DMS53 (cell line): ENCODE measurements at regions not wholly inside any gene's neighbourhood (a gene's known extent, or its start where the extent isn't known, plus 50 kb on each side); places are given as distances from the start of the nearest gene placed in this dataset.

Experiments
- DNase-seq: peaks from one replicate; lab custom pipeline; 2025; lab: John Stamatoyannopoulos, UW

DNA sequence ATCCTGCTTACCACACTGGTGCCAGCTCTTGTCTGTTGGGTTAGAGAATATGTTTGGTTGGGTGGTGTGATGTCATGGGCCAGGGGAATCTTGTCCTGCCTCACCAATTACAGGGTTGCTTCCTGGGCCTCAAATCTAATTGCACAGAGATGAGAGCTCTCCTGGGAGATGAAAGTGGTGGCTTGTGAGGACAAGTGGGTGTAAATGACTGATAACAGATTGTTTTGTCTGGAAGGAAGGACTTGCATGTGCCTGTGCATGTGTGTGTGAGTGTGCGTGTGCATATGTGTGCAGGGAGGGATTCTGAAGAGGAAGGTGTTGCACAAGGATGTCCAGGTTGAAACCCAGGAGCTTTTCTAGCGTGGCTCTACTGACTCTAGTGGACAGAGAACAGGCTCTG, 271.9 kb downstream of the LOXHD1 start:
- no peak for DNase-seq

DNA sequence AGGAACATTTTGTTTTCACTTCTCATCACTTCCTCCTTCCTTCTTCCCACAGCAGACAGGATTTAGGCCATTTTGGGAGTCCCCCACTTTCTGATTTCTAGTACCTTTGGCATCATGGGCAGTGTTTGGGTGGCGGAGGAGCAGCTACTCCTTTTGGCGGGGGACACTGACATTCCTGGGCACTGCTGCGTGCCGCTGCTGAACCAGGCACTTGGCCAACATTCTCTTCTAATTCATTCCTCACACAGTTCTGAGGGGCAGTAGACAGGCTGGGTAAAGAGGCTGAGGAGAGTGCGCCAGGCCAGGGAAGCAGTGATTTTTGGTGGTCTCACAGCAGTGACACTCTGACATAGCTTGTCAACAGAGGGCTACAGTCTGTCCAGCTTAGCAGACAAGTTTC, 270.2 kb downstream of the LOXHD1 start:
- DNase-seq: no peak

GRCh38 chr18:46387441-46388131, 269.4 kb downstream of the LOXHD1 start:
- peak; percentile 67 for DNase-seq

DNA sequence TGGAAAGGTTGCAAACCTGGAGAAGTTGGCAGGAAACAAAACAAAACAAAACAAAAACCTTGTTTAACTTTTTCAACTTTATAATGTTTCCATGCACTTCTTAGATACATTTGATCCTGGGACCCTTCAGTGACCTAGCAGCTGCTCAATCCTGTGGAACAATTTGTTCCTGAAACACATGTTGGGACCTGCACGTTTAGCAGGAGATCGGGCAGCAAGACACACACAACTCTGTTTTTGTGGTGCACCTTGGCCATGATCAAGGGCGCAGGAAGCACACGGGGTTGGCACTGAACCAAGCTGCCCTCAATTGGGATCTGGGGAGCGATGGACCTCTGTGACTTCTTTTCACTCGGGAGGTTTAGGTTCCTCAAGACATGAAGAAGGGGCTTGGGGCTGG, 268.7 kb downstream of the LOXHD1 start:
- no peak for DNase-seq

GRCh38 chr18:46392576-46392975, 264.4 kb downstream of the LOXHD1 start:
- DNase-seq: no peak

- DNase-seq: peak; percentile 57
Measured at GRCh38 chr18:46393230-46393629, 263.8 kb downstream of the LOXHD1 start.

DNA sequence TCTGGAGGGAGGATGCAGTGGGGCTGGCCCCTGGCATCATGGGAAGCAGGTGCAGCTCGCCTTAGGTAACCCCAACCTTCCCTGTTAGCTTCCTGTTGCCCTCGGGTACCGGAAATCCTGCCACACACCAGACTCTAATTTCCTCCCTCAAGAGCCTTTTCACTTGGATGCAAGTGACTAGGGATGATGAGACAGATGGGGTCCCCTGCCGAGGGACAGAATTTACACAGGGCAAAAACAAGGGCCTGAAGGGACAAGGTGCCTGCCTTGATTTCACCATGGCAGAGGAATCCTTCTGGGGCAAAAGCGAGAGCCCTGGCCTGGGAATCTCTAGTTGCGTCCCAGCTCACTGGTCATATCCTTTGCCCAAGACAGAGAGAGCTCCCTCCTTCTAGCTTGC, 263.1 kb downstream of the LOXHD1 start:
- no peak for DNase-seq

GRCh38 chr18:46395795-46396194, 261.2 kb downstream of the LOXHD1 start:
- DNase-seq: no peak

DNA sequence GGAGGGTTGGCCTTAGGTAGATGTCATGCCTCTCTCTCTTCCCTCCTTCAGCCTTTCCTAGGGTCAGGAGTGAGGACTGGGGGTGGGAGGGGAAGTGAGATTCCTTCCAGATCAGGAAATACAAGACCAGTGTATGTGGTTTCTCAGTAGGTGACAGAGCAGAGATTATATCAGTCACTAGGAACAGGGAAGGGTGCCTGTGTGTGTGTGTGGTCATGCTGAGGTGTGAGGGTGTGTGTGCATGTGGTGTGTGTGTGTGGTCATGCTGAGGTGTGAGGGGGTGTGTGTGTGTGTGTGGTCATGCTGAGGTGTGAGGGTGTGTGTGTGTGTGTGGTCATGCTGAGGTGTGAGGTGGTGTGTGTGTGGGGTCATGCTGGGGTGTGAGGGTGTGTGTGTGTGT, 259.8 kb downstream of the LOXHD1 start:
- no peak for DNase-seq

DNA sequence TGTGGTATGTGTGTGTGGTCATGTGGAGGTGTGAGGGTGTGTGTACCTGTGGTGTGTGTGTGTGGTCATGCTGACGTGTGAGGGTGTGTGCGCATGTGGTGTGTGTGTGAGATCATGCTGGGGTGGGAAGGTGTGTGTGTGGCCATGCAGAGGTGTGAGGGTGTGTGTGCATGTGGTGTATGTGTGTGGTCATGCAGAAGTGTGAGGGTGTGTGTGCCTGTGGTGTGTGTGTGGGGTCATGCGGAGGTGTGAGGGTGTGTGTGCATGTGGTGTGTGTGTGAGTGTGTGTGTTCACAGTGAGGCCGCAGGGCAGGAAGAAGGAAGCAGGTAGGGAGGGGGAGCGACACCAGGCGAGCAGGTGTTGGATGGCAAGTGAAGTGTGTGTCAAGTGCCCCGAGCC, 259.0 kb downstream of the LOXHD1 start:
- DNase-seq: peak; percentile 44

- DNase-seq: no peak
Measured at GRCh38 chr18:46398625-46399024, 258.4 kb downstream of the LOXHD1 start.

GRCh38 chr18:46399303-46399702, 257.7 kb downstream of the LOXHD1 start:
- DNase-seq: no peak

DNA sequence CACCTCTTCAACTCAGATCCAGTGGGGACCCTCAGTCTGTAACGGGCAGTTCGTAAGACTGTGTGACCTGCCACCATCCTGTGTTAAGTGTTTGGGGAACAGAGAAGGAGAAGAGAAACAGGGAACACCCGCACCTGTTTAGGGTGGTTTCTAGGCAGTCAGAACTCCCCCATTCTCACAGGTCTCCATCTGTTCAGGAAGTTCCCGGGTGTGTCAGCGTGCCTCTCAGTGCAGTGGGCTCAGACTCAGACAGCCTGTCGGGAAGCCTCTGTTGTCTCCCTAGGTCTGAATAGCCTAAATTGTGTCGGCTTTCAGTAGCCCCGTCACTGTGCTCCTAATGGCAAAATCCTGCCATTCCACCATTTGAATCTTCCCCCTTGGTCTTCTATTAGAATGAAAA, 256.6 kb downstream of the LOXHD1 start:
- DNase-seq: no peak

DNA sequence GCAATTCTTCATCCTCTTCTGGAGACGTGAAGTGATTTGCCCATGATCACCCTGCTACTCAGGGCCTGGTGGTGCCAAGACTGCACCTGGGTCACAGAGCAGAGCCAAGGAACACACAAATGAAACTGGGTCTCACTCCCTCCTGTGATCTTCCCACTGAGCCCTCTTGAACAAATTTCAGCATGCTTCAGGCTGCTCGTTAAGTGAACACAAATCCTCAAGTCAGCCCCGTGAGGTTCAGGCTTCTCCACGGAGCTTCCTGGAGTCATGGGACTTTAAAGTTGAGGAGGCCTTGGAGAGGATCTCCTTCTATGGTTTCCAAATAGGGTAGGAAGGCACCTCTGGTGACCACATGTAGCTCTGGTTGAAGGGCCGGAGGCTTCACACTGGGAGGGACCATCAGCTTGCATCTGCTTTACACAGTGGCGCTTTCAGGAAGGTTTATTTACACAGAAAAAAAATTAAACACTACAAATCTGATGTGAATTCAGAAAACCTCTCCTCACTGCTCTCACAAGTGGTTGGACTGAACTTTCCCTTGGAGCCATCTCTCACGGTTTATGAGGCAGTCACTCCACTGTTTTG, 255.4 kb downstream of the LOXHD1 start:
- DNase-seq: peak; percentile 77

DNA sequence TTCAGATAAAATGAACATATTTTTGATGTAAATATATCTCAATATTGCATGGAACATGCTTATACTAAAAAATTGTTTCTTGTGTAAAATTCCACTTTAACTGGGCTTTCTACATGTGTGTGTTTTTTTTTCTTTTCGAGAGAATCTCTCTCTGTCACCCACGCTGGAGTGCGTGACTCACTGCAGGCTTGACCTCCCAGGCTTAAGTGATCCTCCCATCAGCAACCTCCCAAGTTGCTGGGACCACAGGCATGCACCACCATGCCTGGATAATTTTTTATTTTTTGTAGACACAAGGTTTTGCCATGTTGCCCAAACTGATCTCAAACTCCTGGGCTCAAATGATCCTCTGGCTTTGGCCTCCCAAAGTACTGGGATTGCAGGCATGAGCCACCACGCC, 254.6 kb downstream of the LOXHD1 start:
- peak; percentile 40 for DNase-seq

DNA sequence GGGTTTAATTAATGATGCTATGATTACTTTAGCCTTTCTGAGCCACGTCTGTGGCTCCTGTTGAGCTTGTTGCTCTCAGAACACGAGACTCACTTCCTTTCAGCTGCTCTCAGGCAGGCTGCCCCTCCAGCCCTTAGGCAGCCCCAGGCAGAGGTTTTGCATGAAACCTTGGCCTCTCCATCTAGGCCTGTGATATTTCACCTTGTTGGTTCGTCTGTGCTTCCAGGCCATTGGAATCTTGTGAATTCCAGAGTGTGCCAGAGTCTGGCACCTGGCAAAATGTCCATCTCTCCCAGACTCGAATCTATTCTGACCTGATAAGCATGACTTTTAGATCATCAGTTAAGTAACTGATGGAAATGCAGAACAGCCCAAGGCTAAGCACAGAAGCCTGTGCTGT, 254.1 kb downstream of the LOXHD1 start:
- DNase-seq: no peak

GRCh38 chr18:46405832-46406538, 251.0 kb downstream of the LOXHD1 start:
- DNase-seq: no peak

- DNase-seq: peak; percentile 86
Measured at GRCh38 chr18:46406539-46406932, 250.5 kb downstream of the LOXHD1 start.

GRCh38 chr18:46407486-46408166, 249.4 kb downstream of the LOXHD1 start:
- no peak for DNase-seq

DNA sequence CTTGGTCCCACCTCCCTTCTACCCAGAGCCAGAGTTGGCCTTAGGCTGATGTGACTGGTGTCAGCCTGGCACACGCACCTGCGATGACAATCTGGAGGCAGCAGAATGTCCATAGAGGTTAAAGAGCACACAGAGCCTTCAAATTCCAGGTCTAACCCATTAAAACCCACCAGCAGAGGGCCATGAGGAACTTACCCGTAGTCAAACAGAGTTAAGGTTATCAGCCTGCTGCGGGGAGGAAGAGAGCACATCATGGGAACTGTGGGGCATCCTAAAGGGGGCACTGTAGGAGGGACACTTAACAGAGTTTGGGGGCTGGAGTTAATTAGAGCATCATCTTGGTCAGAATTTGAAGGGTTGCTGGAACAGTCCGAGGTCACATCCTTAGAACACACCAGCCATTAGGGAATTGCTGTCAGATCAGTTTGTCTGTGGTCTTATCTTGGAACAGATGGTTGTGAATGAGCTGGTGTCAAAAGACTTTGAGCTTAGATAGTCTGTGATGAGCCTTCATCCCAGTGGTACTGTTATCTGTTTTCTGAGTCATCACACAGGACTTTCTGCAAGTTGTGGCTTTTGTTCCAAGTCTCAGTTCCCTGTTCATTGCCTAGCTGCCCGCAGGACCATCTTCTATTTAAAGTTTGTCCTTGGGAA, 248.6 kb downstream of the LOXHD1 start:
- peak; percentile 50 for DNase-seq

- no peak for DNase-seq
Measured at GRCh38 chr18:46411191-46411828, 245.7 kb downstream of the LOXHD1 start.
